CD4-positive, alpha-beta T cell treated with Interleukin-12 subunit alpha and Interleukin-12 subunit beta, for 1 hour (primary cell): ENCODE measurements at regions not wholly inside any gene's neighbourhood (a gene's known extent, or its start where the extent isn't known, plus 50 kb on each side); places are given as distances from the start of the nearest gene placed in this dataset.

Experiments
- DNase-seq: peaks from one replicate; pipeline ENCODE4 v3.0.0-alpha.2; 2020

- no peak for DNase-seq
Observed at GRCh38 chr9:129338724-129339430, 160.8 kb upstream of the IER5L start.

DNA sequence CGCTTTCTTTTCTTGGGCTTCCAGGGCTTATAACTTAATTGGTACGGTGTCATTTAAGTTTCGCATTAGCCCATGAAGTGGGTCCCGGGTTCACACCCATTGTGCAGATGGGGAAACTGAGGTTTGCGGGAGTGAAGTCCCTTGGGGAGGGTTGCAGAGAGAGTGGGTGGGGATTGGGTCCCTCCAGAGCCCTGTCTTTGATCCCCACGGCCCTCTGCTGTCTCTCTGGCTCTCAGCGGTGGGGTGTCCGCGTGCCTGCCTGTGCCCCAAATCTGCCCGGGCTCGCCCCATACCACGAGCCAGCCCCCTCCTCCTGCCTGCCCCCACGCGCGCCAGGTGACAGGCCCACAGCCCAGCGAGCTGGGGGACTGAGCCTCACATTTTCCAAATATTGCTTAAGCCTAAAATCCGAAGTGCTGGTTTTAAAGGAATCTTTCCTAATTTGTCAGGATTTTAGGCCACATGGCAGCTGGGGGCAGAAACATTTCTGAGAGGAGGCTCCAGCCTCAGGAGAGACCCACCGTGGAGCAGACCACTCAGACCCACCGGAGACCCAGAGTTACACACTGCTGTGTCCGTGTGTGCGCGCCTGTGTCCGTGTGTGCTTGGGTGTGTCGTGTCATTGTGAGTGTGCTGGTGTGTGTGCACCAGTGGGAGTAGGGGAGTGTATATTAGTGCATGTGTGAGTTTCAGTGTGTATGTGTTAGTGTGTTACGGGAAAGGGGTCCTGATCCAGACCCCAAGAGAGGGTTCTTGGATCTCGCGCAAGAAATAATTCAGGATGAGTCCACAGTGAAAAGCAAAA lies 159.5 kb upstream of the IER5L start:
- DNase-seq = no peak

DNA sequence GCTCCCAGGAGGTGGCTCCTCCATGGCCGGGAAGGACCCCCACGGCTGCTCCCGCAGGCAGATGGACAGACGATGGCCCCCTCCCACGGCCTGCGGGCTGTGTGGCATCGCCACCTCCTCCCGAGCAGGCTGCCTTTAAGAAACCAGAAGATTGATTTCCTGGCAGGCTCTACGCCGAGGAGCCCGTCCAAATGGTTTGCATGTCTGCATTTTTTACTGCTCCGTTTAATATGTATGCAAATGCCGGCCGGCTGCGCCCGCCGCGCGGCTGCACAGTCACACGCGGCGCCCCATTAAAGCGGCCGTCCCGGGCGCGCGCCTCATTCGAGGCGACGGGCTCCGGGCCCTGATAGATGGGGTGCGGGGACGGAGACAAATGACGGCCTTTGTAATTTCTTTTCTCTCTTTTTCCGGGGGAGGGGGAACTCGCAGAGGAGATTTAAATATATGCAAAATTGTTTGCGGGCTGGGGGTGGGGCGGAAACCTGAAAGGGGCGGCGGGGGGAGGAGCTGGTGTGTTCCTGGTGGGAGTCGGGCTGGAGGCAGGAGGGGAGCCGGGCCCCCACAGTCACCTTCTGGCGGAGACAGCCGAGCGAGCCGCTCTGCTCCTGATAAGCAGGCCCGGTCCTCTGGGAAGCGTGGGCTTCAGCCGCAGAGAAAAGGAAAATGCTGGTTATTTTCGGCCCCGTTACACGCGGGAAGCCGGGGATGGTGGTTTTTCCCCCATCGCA lies 158.7 kb upstream of the IER5L start:
- DNase-seq = peak; percentile 30

GRCh38 chr9:129336130-129336528 lies 158.1 kb upstream of the IER5L start:
- no peak for DNase-seq

DNA sequence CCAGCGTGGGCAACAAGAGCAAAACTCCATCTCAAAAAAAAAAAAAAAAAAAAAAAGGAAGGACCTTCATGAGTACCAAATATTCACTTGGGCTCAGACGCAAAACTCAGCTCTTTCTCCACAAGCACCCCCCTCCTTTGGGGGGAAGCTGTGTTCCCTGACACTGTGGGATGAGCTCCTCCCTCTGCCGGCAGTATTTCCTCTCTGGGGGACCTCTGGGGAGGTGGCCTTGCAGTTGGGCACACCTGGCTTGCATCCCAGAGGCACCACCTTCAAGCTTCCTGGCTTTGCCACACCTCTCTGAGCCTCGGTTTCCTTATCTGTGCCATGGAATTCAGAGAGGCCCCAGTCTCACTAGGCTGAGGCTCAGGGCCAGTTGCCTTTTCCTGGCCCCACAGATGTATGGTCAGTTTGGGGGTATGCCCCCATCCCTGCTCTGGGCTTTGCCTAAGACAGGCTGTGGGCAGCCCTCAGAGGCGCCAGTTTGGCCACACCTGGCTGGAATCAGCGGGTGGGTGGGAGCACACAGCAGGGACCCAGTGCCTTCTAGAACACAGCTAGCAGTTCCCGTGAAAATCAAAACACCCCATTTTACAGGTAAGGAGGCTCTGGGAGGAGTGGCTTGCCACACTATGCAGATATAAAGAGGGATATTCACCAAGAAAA lies 157.5 kb upstream of the IER5L start:
- DNase-seq = no peak

GRCh38 chr9:129334105-129334935 lies 156.3 kb upstream of the IER5L start:
- DNase-seq = no peak

DNA sequence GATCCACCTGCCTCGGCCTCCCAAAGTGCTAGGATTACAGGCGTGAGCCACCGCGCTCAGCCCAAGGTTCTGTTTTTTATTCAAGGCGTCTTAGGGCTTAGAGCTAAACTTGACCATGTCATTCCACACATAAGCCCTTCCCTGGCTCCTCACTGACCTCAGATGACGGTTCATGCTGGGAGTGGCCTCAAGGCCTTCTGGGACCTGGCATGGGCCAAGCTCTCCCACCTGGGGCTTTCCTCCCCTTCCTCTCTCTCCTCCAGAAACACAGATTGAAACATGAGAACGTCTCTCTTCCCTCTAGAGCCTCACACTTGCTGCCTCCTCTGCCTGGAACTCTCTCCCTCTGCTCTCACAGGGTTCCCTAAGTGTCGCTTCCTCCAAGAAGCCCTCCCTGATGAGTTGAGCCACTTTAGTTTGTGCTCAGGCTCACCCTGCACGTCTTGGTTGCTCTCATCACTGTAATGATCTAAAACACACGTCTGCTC lies 155.6 kb upstream of the IER5L start:
- DNase-seq = no peak

DNA sequence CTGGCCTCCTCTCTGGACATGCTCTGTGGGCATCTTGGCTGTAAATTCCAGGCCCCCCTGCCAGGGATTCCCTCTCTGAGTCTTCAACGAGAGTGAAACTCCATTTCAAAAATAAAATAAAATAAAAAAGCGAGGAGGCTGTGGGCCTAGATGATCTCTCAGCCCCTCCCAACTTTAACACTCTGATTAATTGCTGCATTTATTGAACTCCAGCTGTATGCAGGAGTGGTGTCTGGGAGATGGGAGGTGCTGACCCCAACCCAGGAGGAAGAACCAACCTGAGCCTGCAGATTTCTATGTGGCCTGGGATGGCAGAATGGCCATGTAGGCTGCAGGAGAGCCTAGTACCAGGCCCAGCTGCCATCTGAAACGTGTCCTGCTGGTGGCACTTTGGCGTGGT lies 154.5 kb upstream of the IER5L start:
- DNase-seq = no peak

- no peak for DNase-seq
Observed at GRCh38 chr9:129331772-129332500, 153.9 kb upstream of the IER5L start.

- no peak for DNase-seq
Observed at GRCh38 chr9:129331493-129331765, 153.4 kb upstream of the IER5L start.

- DNase-seq = no peak
Observed at GRCh38 chr9:129330711-129331492, 152.8 kb upstream of the IER5L start.

- no peak for DNase-seq
Observed at GRCh38 chr9:129328355-129329042, 150.4 kb upstream of the IER5L start.

DNA sequence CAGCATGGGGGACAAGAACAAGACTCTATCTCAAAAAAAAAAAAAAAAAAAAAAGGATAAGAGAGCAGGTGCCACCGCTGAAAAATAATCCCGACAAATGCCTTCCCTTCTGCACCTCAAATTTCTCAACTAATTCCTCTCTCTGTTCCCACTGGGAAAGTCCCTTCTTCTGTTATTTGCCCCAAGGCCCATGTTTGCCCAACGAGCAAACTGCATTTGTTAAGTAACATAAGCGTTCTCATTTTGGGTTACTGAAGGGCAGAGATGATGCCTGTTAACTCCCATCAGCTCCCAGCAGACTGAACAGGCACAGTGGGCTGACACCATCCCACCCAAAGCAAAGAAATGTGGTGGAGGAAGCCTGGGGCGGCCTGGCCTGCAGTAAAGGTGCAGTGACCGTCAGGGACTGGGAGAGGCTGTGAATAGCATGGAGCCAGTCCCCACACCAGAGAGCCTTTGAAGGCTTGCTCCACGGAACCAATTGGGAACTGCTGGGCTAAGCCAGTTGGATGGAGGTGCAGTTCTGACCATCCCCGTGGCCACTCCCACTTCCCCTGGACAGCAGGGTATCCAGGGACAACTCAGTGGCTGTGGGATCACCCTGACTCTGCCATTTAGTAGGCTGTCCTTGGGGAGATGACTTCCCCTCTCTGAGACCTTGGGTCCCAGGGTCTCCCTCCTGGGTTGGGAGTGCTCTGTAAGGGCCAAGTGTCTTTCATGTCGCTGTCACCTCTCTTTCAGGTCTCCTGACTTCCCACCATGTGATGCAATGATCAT lies 149.7 kb upstream of the IER5L start:
- no peak for DNase-seq

- no peak for DNase-seq
Observed at GRCh38 chr9:129326061-129327005, 148.3 kb upstream of the IER5L start.

GRCh38 chr9:129324808-129325502 lies 146.9 kb upstream of the IER5L start:
- no peak for DNase-seq

- DNase-seq = no peak
Observed at GRCh38 chr9:129323999-129324553, 146.0 kb upstream of the IER5L start.

DNA sequence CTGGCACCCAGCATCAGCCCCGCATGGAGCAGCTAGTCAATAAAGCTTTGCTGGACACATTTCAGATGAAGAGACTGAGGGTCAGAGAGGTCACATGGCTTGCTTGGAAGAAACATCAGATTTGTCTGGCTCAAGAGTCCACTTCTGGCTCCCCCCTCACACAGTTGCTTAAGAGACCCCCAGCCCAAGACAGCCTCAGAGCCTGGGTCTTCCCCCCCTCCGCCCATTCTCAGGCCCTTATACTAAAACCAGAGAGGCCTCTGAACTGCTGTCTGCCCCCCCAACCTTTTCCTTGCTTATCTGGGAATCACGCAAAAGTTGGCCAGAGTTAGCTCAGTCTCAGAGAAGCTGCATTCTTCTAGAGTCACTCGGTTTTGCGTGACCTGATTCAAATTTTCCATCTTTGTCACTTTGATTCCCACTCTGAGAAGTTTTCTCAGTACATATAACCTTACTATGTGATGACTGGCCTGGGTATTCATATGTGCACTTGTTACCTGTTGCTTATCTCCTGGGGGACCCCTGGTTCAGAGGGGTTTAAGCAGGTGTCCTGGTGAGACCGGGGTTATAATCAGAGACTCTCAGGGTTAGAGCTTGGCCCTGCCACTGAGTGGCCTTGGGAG lies 145.4 kb upstream of the IER5L start:
- no peak for DNase-seq
